Activated CD4-positive, alpha-beta T cell treated with anti-CD3 and anti-CD28 coated beads, Interleukin-2, amount 50 U/mL, for 16 hours (primary cell): ENCODE measurements at regions not wholly inside any gene's neighbourhood (a gene's known extent, or its start where the extent isn't known, plus 50 kb on each side); places are given as distances from the start of the nearest gene placed in this dataset.

Experiments used
- DNase-seq: peaks from one replicate; pipeline ENCODE4 v3.0.0-alpha.2; 2020

DNA sequence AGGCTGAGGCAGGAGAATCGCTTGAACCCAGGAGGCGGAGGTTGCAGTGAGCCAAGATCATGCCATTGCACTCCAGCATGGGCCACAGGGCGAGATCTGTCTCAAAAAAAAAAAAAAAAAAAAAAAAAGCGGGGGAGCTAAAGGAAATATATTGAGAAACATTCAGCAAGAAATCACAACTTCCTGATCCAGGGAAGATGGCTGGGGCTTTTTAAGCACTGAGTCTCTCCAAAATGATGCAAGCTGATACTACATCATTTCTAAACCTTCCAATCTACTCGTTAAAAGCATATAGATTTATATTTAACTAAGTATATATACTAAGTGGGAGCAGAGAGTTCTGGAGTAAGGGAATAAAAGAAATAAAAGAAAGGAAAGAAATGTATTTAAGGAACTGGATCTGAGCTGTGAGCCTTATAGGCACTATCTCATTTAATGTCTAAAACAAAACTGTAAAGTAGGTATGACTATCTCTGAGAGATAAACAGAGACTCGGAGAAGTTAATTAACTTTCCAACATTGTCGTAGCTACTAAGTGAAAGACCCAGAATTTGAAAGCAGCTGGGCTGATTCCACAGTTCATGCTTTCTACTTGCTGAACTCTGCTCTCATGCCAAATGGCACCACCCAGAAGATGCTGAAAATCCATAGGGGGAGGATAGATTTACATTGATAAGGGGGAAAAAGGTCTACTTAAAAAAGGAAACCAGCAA, 215.0 kb upstream of the MARCKS start:
- no peak for DNase-seq

DNA sequence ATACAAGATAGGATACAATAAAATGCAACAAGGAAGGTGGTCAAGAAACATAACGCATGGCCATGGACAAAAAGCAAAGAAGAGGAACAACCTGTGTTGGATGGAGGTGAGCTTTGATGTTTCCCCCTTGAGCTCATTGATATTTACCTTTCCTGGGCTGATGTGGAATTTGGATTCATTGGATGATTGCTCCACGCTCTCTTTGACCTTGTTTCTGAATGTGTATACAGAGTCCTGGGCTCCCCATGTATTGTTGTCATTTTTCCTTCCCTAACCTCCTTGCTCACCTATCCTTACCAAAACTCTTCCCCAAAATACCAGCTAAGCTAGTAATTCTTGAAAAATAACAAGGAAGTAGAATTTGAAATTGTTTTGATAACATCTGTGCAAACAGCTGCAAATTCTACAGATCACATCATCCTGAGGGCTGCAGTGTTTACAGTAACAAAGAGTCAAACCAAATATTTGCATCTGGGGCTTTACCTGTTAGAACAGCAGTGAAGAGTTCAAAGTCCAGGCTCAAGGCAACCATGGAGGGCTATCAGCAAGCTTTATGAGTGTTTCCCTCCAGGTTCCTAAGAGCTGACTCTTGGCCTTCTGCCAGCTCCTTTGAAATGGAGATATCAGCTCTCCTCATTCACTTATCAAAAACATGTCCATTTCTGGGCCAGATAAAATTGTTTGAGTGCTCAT, 214.3 kb upstream of the MARCKS start:
- DNase-seq: no peak

DNA sequence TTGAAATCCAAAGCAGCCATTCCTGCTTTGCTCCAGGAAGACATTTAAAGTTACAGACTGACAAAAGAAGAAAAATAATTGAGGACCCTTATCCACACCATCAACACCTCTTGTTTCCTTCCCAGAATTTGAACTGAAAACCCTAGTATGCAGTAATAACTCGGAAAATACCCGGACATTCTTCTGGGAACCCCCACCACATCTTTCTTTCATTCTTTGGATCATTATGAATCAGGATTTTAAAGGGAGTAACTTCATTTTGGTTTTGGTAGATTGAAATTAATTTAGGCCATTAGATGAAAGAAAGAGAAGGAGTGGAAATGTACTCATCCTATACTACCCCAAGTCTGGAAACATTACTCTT, 213.8 kb upstream of the MARCKS start:
- DNase-seq: no peak

DNA sequence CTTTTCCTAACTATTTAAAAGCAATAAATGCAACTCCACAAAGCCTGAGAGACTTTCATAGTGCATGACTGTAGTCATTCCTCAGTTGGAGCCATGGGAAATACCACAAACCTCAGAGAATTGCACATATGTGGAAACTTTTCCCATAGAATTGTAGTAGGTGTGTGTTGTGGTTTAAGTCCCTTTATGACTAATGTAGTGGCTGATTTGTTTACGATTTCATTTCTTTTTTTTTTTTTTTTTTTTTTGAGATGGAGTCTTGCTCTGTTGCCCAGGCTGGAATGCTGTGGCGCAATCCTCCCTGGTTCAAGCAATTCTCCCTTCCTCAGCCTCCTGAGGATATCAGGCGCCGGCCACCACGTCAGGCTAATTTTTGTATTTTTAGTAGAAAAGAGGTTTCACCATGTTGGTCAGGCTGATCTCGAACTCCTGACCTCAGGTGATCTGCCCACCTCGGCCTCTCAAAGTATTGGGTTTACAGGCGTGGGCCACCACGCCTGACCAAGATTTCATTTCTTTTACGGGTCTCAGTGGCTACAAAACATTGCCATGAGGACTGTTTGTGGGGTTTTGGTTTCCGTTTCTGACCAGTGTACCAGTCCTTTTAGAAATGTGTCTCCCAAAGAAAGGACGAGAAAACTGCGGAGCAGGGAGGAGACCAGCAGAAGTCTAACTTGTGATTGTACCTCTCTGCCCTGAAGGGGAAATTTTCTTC, 212.1 kb upstream of the MARCKS start:
- DNase-seq: no peak

- no peak for DNase-seq
Measured at GRCh38 chr6:113645576-113645970, 211.6 kb upstream of the MARCKS start.

- no peak for DNase-seq
Measured at GRCh38 chr6:113645986-113646385, 211.2 kb upstream of the MARCKS start.

DNA sequence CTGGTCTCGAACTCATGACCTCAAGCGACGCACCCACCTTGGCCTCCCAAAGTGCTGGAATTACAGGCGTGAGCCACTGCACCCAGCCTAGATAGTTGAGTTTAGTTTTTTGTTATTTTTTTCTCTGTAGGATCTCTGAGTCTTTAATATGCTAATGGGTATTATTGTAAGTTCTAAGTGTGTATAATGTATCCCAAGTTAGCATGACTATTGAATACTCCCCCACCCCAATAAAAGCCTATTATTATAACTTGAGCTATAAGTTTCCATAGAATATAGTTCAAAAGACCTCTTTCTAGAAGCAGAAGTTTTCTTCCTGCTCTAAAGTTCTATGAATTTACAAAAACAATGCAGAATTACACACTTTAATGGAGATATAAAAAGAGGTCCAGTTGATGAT, 210.4 kb upstream of the MARCKS start:
- DNase-seq: no peak

DNA sequence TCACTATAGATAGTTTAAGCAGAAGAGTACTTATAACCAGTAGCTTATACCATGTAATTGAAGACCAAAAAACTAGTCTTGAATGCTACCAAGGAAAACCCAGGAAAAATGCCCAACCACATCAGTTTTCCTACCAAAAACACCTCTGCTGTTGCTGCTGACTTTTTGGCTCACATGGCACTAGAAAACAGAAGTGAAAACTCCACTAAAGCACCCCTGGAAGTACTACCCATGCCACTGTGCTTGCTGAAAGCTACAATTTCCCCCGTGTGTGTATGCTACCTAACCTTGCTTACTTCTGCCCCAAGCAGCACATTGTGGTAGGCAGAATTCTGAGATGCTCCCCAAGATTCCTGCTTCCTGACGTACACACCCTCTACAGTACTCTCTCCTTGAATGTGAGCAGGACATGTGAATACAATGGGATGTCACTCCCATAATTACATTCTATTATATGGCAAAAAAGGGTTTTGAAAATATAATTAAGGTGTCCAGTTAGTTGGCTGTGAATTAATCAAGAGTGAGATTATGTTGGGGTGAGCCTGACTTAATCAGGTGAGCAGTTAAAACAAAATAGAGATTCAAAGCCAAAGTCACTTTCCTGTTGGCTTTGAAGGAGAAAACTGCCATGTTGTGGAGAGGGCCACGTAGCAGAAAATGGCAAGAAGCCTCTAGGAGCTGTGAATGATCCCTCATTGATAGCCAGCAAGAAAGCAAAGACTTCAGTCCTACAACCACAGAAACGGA, 209.8 kb upstream of the MARCKS start:
- no peak for DNase-seq

DNA sequence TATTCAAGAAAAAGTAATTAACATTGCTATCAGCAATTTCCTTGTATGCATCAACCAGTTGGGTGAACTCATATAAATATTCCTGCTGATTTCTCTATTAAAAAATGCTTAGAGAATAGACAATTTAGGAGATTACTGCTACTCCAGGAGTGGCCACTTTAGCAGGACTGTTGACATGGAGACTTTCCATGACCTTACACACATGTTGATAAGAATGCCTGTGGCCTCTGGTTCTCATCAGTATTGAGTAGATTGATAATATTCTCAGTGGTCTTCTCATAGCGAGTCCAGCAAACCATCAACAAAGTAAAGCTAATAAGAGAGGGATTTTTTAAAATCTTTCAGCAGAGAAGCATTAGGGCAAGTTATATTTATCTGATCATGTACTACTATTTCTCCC, 208.4 kb upstream of the MARCKS start:
- DNase-seq: no peak

DNA sequence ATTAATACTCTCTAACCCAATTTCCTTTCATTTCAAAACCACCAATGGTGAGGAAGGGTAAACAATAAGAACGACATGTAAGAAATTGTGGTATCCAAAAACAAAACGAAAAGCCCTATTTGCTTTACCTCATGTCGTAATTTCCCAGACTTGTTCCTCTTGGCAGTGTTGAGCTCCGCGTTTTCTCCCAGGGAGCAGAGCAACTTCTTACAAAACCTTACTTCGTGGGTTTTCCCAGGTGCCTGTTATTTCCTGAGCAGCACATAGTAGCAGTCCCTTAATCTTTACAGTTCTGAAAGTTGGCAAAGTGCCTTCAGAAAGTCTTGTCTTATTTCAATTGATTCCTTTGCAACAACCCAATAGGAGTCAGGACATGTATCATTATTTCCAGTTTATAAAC, 207.9 kb upstream of the MARCKS start:
- DNase-seq: no peak

DNA sequence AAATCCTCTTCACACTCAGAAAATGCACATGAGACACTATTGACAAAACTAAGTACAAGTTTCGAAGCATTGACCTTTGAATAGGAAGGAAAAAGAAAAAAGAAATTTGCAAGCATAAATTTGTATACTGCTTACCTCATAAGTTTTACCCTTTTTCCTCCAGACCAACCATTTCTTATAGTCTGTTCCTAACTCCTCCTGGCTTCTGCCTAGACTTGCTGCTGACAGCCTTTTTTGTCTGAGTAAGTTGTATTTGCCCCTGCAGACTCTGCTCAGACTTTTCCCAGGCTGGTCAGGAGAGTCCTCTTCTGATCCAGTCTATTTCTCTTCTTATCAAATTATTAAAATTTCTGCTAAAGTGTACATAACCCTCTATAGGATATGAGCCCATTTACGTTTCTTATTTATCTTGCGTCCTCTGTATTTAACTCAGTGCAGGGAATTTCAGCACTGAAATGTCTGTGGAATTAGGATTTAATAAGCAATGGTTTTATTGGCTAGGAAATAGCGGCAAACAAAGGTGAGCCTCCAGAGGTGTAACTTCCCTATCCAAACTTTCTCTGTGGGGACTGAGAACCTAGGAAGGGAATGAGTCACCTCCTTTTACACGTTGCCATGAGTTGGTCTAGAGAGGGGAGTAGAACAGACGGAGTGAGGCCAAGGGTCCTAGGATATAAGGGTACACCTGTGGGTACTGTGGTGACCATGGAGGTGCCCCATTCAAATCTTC, 207.1 kb upstream of the MARCKS start:
- DNase-seq: no peak

GRCh38 chr6:113650610-113650979, 206.6 kb upstream of the MARCKS start:
- no peak for DNase-seq

DNA sequence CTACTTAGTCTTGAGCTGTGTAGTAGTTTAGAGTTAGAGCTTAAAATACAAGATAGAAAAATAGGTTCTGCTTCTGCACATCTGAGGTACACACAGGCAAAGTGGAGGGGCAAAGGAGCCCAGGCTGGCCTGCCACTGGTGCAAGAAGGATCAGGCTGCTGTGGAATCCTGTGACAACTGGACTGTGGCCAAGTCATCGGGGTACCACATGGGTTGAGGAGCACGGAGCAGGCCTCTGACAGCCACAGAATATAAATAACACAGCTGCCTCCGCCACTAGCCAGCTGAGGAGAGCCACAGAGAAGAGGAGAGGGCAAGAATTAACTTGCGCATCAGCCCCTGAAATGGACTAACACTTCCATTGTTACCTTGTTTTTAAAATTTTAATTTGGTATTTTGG, 206.0 kb upstream of the MARCKS start:
- DNase-seq: no peak

DNA sequence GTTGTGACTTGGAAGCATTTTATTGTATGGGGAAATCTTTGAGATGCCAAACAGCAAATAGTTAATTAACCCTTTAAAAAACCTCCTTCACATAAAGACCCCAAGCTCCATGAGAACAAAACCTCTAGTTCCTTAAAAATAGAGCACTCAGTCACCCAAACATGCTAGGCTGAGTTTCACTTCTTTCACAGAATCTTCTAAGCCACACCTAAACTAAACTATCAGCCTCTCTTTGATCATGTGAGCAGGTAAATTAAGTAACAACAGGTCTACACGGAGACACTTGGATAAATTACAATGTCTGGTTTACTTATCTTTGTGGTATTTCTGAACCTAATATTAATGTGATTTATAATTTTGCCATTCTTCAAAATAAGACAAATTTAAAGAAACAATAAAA, 205.2 kb upstream of the MARCKS start:
- no peak for DNase-seq

GRCh38 chr6:113653275-113653674, 203.9 kb upstream of the MARCKS start:
- no peak for DNase-seq

GRCh38 chr6:113654396-113654795, 202.7 kb upstream of the MARCKS start:
- no peak for DNase-seq

- no peak for DNase-seq
Measured at GRCh38 chr6:113655761-113656160, 201.4 kb upstream of the MARCKS start.

DNA sequence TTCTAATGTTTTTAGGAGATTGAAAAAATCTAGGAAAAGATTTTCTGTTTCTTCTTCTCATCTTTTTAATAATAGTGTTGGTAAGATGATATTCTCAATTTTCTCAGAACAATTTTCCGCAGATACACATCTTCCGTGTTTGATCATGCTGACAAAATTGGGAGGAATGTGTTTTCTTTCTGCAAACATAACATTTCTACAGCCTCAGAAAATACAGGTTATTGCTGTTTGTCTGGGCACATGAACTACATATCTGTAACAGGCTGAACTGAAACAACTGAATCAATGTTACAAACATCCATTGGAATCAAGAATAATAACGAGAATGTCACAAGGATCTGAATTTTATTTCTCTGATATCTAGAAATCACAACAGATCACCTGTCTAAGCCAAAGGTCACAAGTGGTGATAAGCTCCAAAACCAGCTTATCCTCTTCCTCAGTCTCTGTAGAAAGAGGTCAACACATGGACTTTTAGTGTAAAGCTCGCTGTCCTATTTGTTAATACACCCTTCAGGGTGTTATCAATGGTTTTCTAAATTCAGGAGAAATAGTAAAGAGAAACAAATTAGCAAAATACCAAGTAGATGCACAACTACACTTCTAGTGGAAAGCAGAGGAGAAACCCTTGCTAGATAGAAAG, 197.3 kb upstream of the MARCKS start:
- no peak for DNase-seq

DNA sequence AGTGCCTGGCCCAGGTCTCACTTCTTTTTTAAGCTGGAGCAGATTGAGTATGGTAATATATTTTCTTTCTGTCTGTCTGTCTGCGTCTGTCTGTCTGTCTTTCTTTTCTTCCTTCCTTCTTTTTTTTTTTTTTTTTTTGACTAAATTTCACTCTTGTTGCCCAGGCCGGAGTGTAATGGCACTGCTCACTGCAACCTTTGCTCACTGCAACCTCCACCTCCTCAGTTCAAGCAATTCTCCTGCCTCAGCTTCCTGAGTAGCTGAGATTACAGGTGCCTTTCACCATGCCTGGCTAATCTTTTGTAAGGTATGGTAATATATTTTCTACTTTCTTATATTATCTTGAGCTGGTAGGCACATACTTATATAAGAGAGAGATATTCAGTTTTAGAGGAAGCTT, 196.3 kb upstream of the MARCKS start:
- no peak for DNase-seq

GRCh38 chr6:113662093-113662665, 195.0 kb upstream of the MARCKS start:
- no peak for DNase-seq

DNA sequence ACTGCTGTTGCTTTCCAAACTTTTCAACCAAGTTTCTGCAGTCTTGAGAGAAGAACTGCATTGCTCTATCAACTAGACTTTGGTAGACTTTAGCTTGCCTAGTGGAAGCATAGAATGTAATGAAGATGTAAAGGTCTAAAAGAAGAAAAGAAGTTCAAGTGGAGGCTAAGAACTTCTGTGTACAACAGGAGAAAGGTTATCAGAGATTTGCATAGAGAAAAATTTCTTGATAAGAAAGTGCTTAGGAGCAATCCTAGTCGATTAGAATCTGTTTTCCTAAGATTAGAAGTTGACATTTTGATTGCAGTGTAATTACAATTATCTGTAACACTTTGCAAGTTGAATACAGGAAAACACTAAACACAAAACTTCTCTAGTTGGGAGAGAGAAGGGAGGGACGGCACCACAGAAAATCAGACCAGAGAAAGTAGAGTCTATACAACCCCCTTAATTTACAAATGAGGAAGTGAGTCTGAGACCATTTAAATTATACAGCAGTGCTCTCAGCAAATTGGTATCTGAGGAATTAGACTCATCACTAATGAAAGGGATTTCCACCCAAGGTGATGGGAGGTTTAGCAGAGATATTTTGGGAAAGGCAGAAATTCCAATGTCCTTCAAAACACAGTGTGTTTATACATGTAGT, 194.3 kb upstream of the MARCKS start:
- no peak for DNase-seq

DNA sequence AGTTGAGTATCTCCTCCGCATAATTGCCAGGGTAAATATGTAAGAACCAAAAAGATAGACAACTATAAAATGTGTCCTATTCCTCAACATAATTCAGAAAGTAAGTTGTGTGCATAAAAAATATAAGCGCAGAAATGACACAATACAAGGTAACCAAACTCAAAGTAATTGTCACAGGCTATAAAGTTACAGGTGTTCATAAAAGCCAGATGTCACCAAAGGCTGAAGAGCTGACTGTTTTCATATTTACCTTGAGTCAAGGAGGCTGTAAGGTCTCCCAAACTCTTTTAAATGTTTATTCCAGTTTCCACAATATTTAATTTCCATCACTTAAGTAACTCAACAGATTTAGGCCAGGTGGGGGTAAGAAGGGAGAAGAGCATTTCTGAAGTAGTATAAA, 192.2 kb upstream of the MARCKS start:
- DNase-seq: no peak
